ENCODE measurements at regions not wholly inside any gene's neighbourhood (a gene's known extent, or its start where the extent isn't known, plus 50 kb on each side); places are given as distances from the start of the nearest gene placed in this dataset.

DNA sequence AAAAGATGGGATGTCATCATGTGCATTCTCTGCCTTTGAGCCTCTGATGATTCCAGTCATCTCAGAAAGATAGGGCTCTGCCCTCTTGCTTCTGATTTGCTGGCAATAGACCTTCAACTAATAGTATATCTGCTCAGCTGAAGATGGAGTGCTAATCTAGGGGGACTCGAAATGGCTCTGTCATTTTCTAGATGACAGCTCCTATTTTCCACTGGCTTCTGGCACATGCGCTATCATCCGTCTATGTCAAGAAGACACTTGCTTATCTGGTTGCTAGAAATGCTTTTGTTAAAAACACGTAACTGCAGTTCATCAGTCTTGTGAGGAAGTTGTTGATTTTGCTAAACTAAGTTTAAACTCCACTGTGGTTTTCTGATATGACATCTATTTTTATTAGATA, 265.5 kb upstream of the ZNF608 start:
- no peak for DNase-seq

DNA sequence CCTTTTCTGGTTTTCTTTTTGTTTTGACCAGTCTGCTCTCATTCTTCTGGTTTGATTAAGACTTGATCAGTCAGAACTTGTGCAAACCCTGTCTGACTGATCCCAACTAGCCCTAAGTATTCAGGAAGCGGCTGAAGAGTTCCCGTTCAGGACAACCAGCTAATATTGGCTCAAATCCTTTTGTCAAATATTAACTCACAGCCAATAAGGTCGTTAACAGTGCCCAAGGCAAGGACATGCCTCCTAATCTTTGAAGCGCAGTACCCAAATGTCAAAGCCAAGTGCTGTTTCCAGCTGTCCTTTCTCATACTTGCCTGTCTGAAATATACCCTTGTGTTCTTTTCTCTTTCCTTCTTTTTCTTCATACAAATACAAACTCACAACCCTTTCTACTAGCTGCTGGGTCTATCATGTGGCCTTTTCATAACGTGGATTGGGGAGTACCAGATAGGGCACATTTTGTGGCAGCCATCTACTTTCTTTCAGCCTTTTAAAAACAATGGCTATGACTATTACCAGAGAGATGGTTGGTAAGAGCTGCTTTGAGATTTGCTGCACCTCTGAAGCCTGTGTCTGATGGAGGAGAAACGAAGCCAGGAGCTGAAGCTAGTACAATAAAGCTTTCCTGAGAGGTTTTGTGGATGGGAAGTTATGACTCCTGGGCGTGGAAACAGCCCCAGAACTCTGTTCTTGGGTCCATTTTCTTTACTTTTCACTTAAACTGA, 266.4 kb upstream of the ZNF608 start:
- no peak for DNase-seq

DNA sequence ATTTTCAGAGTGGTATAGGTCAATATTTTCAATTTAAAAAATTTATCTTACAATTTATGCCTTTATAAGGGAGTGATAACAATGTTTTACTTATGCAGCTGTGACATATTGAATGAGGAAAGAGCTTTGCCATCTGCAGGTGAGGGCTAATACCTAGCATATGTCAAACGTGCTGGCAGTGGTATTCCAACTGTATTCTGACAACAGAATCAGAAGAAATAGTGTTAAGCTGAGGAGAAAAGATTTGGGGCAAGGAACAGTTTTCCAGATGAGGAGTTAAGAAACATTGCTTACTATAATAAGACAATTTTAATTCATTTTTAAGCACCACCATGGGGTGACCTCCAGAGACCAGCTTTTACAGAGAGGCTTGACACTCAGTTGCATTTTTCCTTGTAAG, 267.8 kb upstream of the ZNF608 start:
- no peak for DNase-seq

DNA sequence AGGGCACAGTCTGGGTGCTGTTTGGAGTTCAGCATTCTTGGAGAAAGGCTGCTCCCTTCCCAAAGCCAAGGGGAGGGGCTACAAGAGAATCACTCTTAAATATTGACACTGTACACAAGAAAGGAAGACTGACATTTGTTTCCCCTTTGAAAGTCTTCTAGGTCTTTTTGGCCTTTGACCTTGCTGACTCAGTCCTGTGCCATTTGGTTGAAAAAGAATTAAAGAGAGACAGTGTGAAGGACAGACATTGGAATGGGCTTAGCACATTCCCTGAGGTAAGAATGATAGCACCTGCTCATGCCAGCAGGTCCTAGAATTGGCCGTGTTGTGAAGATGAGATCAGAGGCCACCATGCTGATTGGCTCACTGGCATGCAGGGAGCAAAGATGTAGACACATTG, 271.4 kb upstream of the ZNF608 start:
- no peak for DNase-seq

DNA sequence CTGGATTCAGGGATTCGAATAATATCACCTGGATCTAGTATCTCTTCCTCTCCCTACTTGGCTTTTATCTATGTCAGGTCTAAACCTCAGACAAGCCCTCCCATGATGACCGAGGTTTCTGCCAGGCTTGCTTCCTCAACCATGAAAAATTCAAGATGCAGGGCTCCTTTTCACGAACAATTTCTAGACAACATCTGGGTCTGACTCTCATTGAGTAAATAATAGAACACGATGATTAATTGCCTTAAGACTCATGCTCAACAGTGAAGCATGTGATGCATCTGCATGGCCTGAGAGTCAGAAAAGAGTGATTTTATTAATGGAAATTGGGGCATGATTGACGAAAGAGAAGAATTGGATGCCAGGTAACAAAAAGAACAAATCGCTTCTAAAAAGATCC, 277.2 kb upstream of the ZNF608 start:
- DNase-seq: no peak

DNA sequence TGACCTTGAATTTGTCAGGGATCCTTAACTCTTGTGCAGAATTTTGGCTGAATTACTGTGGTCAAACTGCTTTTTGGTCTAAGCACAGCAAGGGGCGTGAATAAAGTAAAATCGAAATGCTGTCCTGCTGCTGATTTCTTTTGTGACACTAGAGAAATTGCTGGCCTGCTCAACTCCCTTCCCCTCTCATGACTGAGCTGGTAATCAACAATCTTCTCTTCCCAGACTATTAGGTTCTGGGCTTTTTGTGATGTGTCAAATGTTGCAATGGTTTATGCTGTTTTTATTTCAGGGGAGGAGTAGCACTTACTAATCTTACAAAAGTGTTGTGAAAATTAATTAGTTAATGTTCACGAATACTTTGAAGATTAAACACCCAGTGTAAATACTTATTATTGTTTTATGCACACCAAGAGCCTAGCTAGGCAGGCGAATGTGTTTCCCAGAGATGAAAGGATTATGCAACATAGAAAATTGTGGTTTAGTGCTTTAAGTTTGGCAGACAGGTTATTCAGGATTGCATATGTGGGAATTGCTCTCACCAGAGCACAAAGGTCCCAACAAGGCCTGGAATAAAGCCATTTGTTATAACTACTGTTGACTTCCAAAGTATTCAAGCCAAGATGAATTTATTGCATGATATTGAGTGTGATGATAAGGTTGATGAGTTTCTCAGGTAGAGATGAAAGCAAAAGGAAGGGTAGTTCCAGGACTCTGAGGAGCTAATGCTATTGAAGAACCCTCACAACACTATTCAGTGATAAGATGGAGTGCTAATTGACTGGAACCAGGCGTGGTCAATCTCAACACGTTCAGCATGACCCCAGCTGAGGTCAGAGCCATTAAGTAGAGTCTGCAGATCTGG, 280.7 kb upstream of the ZNF608 start:
- no peak for DNase-seq

DNA sequence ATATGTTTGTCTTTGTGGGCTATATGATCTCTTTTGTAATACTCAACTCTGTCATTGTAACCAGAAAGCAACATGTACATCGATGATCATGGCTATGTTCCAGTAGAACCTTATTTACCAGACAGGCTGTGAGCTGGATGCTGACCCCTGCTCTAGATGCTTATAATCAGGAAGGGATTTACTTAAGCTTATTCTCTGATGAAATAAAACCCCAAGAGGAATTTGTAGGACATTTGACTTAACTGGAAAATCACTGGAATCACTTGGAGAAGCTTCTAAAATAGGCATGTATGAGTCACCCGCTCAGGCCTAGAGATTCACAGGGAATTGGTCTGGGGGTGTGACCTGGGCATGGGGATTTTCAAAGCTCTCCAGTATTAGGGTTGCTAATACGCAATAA, 285.8 kb upstream of the ZNF608 start:
- no peak for DNase-seq

DNA sequence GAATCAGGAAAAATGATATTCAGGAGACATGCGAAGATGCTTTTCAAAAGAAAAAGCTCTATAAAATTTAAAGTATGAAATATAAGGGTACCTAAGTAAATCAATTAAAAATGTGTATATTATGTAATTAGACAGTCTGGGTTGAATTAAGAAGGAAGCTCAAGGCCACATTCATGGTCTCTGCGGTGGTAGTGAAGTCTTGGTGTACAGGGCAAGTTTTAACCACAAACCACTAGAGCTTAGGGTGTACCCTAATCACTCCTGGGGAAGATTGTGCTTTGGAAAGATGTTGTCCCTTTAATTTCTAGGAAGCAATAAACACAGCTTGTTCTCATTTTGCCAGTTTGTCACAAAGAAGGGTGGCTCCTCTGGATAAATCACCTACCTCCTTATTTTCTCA, 287.2 kb upstream of the ZNF608 start:
- DNase-seq: no peak

DNA sequence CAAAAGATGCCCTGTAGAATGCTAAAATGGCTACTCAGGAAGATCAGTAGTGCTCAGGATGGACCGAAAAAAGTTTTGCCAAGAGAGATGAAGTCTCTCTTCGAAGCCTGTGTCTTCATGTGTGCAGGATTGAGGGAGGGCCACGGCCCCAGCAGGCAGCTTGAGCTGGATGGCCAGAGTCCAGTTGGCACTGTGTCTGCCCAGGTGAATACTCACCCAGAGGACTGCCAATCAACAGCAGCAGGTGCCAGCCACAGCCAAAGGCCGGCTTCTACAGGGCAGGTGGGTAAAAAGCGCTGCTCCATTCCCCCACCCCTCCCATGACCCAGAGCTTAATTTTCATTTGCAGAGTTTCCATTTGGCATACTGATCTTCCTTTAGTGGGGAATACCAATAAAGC, 287.9 kb upstream of the ZNF608 start:
- no peak for DNase-seq

DNA sequence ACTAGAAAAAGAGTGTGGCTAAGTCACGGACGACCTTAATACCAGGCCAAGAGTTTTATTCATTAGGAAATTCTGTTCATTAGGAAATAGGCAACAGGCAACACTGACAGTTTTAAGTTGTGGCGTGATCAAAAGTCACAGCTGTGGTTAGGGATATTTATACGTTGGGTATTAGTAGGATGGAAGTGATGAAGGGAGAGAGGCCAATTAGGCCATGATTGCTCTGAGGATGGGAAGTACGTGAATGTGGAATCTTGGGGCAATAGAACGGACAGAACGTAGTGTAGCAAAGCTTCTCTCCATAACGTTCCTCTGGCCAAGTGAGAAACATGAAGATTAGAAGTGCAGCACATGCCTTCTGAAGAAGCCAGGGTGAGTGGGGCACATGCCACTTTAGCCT, 290.1 kb upstream of the ZNF608 start:
- no peak for DNase-seq

DNA sequence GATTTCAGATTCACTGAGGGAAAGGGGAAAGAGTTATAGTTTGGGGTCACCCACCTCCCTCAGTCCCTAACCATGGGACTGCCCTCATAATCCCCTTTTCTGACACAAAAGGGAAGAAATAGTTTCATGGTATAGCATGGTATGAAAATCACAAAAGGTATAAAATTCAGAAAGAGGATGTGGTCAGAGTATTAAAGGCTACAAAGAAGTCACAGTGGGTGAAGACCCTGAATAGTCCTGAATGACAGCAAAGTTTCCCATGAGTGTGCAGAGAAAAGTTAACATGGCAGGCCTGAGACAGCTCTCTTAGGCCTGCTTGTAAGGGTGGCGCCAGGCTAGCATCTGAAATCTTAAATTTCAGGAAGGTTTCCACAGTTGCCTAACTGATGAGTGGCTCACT, 290.6 kb upstream of the ZNF608 start:
- DNase-seq: no peak

DNA sequence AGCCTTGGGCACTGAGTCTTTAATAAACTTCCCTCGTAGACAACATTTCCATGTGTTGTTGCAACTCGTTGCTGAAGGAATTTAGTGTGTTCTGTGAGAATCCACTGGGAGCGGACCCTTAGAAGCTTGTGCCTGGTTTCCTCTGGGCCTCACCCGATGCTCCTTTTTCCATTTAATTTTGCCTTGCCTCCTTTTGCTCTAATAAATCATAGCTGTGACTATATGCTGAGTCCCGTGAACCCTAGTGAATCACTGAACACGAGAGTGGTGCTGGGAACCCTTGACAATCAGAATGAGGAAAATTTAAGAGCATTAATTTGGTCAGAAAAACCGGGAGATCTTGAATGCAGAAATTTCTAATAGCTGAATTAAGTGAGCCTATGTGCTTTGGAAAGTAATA, 291.1 kb upstream of the ZNF608 start:
- no peak for DNase-seq

DNA sequence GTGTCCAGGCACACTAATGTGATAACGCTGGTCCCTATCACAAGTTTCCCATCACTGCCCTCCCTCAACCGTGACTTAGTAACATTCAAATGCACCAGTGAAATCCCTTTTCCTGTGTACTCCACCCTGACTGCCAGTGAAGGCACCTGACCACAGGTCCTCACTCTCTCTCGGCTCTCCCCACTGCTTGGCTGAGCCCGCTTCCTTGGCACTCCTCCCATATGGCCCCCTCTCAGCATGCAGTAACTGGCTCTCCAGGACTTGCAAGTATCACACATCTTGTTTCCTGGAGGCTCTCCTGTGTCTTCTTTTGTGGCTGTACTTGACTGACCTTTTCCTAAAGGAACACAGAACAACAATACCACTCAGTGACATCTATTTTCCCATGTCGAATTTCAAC, 292.0 kb upstream of the ZNF608 start:
- DNase-seq: no peak

DNA sequence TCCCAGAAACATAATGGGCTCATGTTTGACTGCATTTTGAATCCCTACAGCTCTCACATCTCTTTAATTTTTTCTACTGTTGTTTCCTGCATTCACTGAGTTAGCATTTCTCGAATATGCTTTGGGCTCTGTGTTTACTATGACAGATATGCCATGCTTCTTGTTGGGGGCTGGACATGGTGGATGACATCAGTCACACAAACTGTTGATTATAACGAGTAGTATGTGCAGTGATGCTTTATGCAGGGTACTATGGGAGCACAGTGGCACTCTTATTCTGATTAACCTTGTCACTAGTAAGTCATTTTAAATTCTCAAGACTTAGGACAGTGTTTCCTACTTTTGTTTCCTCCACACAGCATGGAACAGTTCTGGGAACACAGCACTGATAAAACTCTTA, 295.4 kb upstream of the ZNF608 start:
- DNase-seq: no peak

DNA sequence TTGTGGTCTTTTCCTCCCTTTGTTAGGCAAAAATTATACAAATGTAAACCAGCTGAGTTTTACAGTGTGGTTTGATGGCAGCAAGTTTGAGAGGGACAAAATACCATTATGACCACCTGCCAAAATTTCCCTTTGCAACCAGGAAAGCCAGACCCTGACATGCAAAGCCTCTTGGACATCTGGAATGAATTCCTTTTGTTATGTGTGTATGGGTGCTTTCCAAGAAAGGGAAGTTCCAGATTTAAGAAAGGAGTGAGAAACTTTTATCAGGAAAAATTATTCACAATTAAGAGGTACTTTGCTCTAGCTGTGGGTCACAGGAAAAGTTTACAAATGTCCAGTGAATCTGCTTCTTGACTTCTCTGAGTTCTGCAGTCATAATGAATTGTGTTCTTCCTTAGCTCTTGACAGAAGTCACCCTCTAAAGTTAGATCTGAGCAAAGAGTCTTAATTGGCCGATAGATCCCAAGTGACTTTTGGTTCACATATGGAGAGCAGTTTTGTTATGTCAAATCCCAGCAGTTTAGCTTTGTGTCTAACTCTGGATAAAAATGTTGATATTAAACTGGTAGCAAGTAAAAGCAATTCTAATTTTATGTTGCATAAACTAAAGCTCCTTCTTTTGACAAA, 295.9 kb upstream of the ZNF608 start:
- no peak for DNase-seq

DNA sequence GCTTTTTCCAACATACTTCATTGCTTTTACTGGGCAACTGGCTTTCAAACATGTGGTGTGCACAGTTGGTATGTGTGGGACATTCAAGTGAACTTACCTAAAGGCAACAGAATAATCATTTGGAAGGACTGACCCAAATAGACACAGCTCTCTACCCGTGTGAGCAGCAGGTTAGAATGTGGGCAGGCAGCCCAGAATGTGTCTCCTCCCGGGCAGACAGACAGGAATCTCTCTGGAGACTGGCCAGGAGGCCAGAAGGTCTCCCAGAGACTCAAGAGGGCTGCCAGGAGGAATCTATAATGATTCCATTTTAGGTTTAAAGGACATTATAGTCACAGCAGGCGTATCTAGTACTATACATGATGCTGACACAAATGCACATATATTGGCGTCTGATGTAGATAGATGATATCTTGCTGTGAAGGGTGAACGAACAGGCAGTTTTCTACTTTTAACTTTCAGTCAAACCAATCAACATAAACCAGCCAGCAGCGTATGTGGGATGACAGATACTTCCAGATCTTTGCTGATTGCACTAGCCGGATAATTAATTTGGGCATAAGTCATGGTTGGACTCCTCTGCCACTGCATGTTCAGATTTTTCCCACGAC, 297.4 kb upstream of the ZNF608 start:
- no peak for DNase-seq

DNA sequence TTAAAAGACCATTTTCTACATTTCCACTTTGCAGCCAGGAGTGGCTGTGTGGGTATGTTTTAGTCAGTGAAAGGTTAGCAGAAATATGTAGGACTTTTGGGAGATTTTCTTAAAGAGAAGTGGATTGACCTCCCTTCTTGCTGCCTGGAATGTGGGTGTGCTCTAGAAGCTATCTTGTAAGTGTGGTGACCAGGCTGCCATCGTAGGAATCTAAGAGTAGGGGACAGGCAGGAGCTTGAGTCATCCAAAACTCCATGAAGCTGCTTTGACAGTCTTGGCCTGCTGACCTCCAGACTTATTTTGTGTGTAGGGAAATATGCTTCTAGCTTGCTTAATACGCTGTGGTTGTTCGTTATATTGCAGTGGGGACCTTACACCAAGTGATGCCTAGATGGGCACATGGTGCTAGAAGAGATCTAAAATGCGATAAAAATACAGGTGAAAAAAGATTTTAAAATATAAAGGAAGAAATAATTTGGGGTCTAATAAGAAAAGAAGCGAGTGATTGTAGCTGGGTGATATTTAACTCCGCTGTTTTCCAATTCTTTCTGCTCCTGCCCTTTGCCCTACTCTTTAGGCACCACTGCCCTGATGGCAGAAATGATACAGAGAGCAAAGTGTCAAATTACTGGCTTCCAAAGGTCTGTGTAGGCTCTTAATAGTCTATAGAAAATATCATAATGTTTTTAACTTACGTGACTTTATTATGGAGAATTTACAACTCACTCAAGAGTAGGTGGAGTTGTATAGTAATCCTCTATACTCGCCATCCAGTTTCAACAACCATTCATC, 298.2 kb upstream of the ZNF608 start:
- no peak for DNase-seq

DNA sequence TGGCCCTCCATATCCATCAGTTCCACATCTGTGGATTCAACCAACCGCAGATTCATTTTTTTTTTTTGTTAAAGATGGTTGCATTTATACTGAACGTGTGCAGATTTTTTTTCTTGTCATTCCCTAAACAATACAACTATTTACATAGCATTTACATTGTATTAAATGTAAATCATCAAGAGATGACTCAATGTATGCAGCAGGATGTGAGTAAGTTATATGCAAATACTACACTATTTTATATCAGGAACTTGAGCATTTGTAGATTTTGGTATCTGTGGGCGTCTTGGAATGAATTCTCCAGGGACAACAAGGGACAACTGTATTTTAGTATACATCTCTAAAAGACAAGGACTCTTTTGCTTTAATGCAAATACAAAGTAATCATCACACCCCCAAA, 299.2 kb upstream of the ZNF608 start:
- DNase-seq: no peak

DNA sequence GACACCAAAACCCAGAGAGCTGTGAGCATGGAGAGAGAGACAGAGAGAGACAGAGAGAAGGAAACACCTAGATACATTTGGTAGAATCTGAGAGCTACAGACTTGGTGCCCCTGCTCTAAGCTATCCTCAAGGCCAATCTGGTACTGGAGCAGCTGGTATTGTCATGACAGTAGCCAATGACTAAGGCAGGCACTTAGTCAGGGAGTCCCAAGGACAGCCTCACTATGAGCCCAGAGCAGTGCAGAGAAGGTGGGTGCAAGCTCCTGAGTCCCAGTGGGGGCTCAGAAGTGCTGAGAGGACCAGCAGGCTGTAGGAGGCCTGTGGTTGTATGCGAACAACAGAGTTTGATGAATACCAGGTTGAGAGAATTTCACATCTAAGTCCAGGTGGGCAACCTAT, 300.4 kb upstream of the ZNF608 start:
- no peak for DNase-seq

DNA sequence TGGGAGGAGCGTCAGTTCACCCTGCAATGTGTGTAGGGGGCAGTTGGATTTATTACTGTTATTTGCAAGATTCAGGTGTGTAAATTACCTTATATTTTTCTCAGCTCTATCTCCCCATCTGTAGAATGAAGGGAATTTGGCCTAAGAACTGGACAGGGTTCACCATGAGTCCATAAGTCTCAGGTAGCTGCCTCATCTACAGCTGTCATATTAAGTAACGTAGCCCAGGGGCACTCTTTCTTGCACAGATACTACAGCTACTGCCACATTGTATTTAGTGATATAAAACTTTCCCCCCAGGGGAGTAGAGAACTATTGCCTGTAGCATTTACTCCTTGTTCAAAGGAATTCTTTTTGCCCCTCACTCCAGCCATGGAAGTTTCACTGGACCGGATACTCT, 301.4 kb upstream of the ZNF608 start:
- DNase-seq: no peak

DNA sequence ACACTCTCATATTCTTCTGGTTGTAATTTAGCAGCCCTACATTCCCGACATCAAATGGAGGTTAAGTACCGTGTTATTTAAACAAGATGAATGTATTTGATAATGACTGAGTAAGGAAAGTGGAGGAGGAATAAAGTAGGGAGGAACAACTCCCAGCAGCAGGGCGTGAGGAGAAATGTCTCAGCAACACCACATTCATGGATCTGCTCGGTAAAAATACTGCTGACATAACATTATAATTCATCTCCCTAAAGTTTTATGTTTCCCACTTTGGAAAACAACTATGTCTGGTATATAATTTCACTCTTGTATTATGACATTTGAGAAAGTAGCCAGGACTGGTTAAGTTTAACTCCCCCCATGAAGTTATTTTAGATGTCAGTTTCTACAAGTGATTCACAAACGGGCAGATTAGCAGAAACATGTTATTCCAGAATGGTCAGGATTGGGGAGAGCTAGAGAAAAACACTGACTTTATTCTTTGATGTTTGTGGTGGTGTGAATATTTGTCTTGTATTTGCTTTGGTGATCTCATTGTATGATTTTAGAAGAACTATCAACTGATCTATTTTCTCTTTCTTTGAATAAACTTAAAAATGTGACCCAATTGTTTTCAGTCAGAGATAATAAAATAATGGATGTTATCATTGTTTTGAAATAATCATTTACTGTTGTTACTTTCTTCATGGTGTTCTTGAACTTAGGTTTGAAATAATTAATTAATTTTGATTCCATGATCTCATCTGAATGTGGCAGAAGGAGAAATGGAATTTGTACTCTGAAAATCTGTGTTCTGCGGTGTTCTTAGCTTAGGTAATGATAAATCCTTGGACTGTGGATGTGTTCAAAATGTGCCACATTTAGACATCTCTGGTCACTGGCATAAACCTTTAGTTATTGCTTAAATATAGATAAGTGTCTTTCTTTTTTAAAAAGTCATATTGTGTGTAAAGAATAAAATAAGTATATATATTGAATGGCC, 303.6 kb upstream of the ZNF608 start:
- no peak for DNase-seq

DNA sequence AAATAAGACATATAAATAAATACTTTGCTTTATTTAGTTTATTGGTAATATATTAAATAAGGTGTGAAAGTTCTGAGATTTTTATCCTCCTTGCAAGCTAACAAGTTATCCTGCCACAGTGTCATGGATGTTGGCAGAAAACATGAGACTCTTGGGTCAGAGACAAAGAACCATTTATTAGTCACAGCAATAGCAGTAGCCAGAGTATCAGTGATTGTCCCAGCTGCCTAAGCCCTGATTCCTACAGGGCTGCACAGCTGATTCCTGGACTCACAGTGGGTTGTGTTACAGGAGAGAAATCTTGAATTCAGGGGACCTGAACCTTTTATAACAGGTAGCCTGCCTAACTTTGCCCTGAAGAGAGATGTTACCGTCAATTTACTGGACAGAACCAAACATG, 304.5 kb upstream of the ZNF608 start:
- no peak for DNase-seq

Data from CD4-positive, alpha-beta T cell treated with Interleukin-17A for 4 hours (primary cell).